Lung (tissue), 11 donors: ENCODE measurements at regions not wholly inside any gene's neighbourhood (a gene's known extent, or its start where the extent isn't known, plus 50 kb on each side); places are given as distances from the start of the nearest gene placed in this dataset.

Source experiments
- ATAC-seq: fragments of 200-7000 bp; cut with Tn5 transposase; one replicate; pipeline ENCODE4 v1.9.1; 2020; ENCODE audit warnings: moderate number of reproducible peaks; ENCODE audit not compliant: insufficient read depth, low FRiP score
- DNase-seq, 3 donors: peaks; one replicate each; pipeline ENCODE4 v3.0.0-alpha.2; 2013 to 2017
- H3K27ac ChIP-seq, 2 donors: one replicate each; pipeline ENCODE4 v1.5.1; 2013; ENCODE audit warnings: mild to moderate bottlenecking in 2 of 2, moderate library complexity in 2 of 2, control low read depth in 1 of 2, inconsistent platforms in 1 of 2, low read depth in 1 of 2, low read length in 1 of 2
- H3K27me3 ChIP-seq, 3 donors: one replicate each; pipeline ENCODE4 v1.5.1; 2013; ENCODE audit warnings: low read length in 2 of 3; ENCODE audit not compliant: control insufficient read depth in 3 of 3, insufficient read depth in 3 of 3
- H3K36me3 ChIP-seq, 4 donors: one replicate each; pipeline ENCODE4 v1.5.1; 2013; ENCODE audit warnings: low read length in 4 of 4, mild to moderate bottlenecking in 1 of 4, moderate library complexity in 1 of 4; ENCODE audit not compliant: control insufficient read depth in 4 of 4, insufficient read depth in 4 of 4
- H3K4me1 ChIP-seq, 5 donors: one replicate each; pipeline ENCODE4 v1.5.1; 2013; ENCODE audit warnings: low read length in 5 of 5, mild to moderate bottlenecking in 2 of 5, moderate library complexity in 1 of 5; ENCODE audit not compliant: control insufficient read depth in 5 of 5, insufficient read depth in 5 of 5
- H3K4me3 ChIP-seq: one replicate; pipeline ENCODE4 v1.5.1; 2013; ENCODE audit warnings: mild to moderate bottlenecking, control low read depth, moderate library complexity
- H3K9ac ChIP-seq, 2 donors: one replicate each; pipeline ENCODE4 v1.5.1; 2013; ENCODE audit warnings: low read length in 2 of 2, control low read depth in 1 of 2; ENCODE audit not compliant: insufficient read depth in 1 of 2
- H3K9me3 ChIP-seq, 4 donors: one replicate each; pipeline ENCODE4 v1.5.1; 2013; ENCODE audit warnings: low read length in 3 of 4, mild to moderate bottlenecking in 1 of 4, moderate library complexity in 1 of 4; ENCODE audit not compliant: control insufficient read depth in 4 of 4, insufficient read depth in 3 of 4
- WGBS, 2 donors: extraction: QIAGEN DNeasy Blood & Tissue Kit; methylation state at CpG; one replicate each; pipeline ENCODE4 v1.1.7; 2013; 5-methylcytosine and 5-hydroxymethylcytosine counted together
- TF ChIP-seq, protein P1 (sequence below): IDR thresholded peaks from 2 replicates; pipeline ENCODE4 v1.5.1; 2012; ENCODE audit warnings: mild to moderate bottlenecking; ENCODE audit errors: control extremely low read depth, extremely low read depth
- donor health status: control.
- donor health status: control.
- donor health status: Bipolar disorder and iron deficiency.
- donor health status: healthy.
- donor health status: DM: yes; HTN: yes; CAD: no.

GRCh38 chr2:51105811-51106210 lies 73.9 kb upstream of the NRXN1 start:
- H3K27me3 ChIP-seq = no peaks in the 10 kb centered on the region
- DNase-seq (no peak), ATAC-seq (no peak)
- no peak overlapping the region for H3K27ac ChIP-seq
- H3K4me3 ChIP-seq = no peak overlapping the region
- H3K36me3 ChIP-seq = no peaks in the 10 kb centered on the region
- H3K9ac ChIP-seq = no peak overlapping the region
- TF ChIP-seq, protein P1, sequence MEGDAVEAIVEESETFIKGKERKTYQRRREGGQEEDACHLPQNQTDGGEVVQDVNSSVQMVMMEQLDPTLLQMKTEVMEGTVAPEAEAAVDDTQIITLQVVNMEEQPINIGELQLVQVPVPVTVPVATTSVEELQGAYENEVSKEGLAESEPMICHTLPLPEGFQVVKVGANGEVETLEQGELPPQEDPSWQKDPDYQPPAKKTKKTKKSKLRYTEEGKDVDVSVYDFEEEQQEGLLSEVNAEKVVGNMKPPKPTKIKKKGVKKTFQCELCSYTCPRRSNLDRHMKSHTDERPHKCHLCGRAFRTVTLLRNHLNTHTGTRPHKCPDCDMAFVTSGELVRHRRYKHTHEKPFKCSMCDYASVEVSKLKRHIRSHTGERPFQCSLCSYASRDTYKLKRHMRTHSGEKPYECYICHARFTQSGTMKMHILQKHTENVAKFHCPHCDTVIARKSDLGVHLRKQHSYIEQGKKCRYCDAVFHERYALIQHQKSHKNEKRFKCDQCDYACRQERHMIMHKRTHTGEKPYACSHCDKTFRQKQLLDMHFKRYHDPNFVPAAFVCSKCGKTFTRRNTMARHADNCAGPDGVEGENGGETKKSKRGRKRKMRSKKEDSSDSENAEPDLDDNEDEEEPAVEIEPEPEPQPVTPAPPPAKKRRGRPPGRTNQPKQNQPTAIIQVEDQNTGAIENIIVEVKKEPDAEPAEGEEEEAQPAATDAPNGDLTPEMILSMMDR = no peak
- 84 to 91% methylated on average over 2 of the region's 2 CpGs for WGBS, 2 donors
- H3K9me3 ChIP-seq = peaks cover 0 to 2% (median 0%) of the 10 kb centered on the region in 4 donors
- no peaks in the 10 kb centered on the region for H3K4me1 ChIP-seq

DNA sequence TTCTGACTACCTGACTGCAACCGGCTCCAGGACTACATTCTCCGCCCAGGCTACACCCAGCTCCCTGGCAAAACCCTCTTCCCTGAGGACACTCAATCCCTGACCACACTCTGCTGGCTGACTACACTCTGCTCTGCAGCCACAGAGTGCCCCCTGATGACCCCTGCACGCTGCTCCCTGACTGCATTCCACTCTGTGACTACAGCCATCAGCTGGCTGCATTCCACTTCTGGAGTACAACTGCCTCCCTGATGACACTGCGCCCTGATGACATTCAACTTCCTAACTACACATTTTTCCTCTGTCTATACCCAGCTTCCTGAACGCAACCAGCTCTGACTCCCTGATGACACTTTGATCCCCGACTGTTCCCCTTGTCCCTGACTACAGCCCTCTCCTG lies 71.3 kb upstream of the NRXN1 start:
- Histone ChIP-seq H3K4me3 (no peak overlapping the region), H3K27me3 (no peaks in the 10 kb centered on the region), H3K27ac (no peak overlapping the region), H3K9ac (no peak overlapping the region), H3K4me1 (no peaks in the 10 kb centered on the region), H3K36me3 (no peaks in the 10 kb centered on the region), H3K9me3 (no peaks in the 10 kb centered on the region)
- TF ChIP-seq, protein P1 = no peak
- DNase-seq (peak; percentile 10 to 40 (median 25)), ATAC-seq (no peak)
- 22 to 23% methylated on average over 6 of the region's 6 CpGs for WGBS, 2 donors

GRCh38 chr2:51093016-51093415 lies 61.1 kb upstream of the NRXN1 start:
- no peak overlapping the region for H3K9ac ChIP-seq
- no peak for ATAC-seq
- H3K4me1 ChIP-seq = no peaks in the 10 kb centered on the region

More at GRCh38 chr2:51093016-51093415, 61.1 kb upstream of the NRXN1 start:
- no peak for DNase-seq
- Histone ChIP-seq H3K27me3 (no peaks in the 10 kb centered on the region), H3K27ac (no peak overlapping the region), H3K9me3 (no peaks in the 10 kb centered on the region), H3K36me3 (no peaks in the 10 kb centered on the region), H3K4me3 (no peak overlapping the region)
- TF ChIP-seq, protein P1 = no peak
- WGBS, 2 donors = 91 to 94% methylated on average over 4 of the region's 4 CpGs
